Dermis blood vessel endothelial cell (primary cell): ENCODE measurements at regions not wholly inside any gene's neighbourhood (a gene's known extent, or its start where the extent isn't known, plus 50 kb on each side); places are given as distances from the start of the nearest gene placed in this dataset.
"Not testable (repeated sequence)": the region's sequence is repeated elsewhere in the genome, so short reads cannot be mapped to it uniquely, and the experiment has no call there.

Experiments
- DNase-seq: peaks from one replicate; pipeline ENCODE4 v3.0.0; 2010

DNA sequence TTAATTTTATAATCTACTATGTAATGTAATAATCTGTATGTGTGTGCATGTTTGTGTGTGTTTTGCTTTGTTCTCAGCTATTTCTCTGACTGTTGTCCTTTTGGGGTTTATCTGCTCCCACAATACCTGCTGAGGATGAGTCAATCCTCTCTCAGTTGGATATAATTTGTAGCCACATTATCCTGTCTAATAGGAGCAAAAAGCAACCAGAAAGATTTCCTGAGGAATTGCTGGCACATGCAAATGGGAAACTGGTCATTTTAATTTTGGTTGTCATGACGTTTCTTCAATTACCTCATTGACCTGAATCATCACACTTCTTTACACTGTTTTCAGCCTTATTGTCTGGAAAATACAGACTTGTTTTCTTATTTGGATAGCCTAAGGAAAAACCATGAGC is 488.4 kb downstream of the KLF5 start:
- no peak for DNase-seq

- no peak for DNase-seq
These were observed 485.4 kb downstream of the KLF5 start for GRCh38 chr13:73544175-73544574.

- DNase-seq, result no peak
These were observed 483.6 kb downstream of the KLF5 start for GRCh38 chr13:73542446-73542845.

- DNase-seq, result no peak
These were observed 478.1 kb downstream of the KLF5 start for GRCh38 chr13:73536865-73537264.

GRCh38 chr13:73535341-73535740 is 476.5 kb downstream of the KLF5 start:
- DNase-seq, result no peak

GRCh38 chr13:73532987-73533510 is 474.2 kb downstream of the KLF5 start:
- no peak for DNase-seq

DNA sequence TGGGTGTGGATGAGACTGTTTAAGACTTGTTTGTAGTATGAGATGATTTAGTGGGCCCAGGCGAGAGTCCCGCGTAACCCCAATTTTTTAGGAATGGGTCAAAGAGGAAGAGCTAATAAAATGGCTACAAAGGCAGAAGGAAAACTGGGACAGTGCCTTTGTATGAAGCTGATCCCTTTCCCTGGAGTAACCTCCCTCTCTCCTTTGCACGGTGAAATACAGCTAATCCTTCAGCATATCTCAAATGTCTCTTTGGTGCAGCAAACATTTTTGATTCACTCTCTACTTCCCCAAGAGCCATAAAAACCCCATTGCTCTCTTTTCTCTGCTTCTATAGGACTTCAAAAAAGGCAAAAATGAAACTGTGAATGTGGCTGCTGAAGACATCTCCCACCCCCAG is 473.8 kb downstream of the KLF5 start:
- no peak for DNase-seq

DNA sequence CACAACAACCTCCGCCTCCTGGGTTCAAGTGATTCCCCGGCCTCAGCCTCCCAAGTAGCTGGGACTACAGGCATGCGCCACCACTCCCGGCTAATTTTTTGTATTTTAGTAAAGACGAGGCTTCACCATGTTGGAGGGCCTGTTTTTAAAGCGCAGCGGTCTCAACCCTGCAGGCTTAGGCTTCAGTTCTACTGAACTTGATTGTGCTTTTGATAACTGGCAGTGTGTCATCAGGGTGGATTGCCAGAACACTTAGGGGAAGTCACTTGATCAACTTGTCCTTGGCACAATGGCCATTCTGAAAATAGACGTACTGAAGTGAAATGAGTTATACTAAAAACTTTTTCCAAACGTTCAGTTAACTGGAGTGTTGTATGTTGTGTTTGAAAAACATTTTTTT is 472.2 kb downstream of the KLF5 start:
- DNase-seq, result no peak

DNA sequence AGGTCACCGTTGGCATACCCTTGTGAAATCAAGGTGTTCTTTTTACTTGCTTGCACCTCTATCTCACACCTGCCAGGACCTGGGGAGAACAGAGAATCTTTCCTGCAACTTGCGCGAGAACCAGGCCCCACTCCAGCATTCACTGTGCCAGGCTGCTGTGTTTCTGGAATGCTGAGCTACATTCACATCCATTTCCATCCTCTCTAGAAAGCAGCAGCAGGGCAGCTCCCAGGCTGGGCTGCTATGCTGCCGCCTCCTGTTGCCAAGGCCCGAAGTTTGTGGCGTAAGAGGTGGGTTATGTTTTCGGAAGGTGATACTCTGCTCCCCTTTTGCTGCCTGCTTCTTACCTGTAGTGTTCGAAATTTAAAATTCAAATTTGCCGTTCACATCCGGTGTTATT is 464.1 kb downstream of the KLF5 start:
- no peak for DNase-seq

GRCh38 chr13:73521985-73522524 is 463.2 kb downstream of the KLF5 start:
- DNase-seq, result no peak

DNA sequence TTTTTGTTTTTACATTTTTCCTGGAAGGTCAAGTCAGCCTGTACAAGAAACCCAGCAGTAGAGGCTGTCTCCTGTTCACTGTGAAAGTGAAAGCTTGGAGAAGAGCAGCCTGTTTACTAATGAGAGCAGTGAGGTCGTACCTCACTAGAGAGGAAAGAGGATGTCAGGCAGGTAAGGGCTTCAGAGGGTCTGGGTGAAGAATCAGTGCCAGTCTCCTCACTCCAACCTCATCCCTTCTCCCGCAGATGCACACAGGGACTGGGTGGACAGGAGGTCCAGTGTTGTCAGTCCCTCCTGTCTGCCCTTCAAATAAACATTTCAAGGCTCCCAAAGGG is 462.5 kb downstream of the KLF5 start:
- DNase-seq, result no peak

GRCh38 chr13:73520566-73521289 is 461.9 kb downstream of the KLF5 start:
- no peak for DNase-seq

DNA sequence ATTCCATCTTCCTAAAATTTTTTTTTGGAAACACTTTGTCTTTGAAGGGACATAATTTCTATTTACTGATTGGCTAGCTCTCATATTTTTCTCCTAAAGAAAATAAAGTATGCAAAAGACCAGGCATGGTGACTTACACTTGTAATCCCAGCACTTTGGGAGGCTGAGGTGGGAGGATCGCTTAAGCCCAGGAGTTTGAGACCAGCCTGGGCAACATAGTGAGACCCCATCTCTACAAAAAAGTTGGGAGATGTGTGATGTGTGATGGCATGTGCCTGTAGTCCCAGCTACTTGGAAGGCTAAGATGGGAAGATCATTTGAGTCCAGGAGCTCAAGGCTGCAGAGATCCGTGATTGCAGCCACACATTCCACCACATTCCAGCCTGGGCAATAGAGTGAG is 461.3 kb downstream of the KLF5 start:
- DNase-seq, result not testable (repeated sequence)

DNA sequence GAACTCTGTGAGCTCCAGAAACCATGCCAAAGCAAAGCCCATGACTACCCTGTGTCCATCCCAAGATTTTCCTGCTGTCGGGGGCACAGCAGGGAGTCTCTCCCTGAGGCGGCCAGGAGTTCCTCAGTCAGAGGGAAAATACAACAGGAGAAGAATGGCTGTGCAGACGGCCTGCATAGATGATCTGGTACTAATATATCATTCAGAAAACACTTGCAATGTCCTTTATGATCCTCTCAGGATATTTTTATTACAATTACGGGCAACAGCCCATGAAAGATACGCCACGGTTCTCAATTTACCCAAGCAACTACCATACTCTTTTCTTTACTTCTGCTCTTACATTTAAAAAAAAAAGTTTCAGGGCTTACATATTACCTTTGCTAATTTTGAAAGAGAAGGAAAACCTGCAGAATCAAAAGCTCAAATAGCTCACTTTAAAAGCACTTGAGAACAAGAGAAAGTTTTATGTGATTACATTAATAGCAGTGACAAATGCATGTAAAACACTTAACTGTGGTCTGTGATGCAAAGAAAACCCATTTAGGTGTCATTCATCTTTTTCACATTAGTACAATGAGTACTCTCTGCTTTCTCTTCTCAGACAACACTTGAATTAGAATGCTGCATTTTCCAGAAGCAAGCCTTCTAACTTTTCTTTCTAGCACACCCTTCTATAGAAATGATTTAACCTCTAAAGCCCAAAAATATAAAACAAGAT is 460.8 kb downstream of the KLF5 start:
- no peak for DNase-seq

- DNase-seq, result no peak
These were observed 459.0 kb downstream of the KLF5 start for GRCh38 chr13:73517766-73518165.

- no peak for DNase-seq
These were observed 457.9 kb downstream of the KLF5 start for GRCh38 chr13:73516731-73517130.

DNA sequence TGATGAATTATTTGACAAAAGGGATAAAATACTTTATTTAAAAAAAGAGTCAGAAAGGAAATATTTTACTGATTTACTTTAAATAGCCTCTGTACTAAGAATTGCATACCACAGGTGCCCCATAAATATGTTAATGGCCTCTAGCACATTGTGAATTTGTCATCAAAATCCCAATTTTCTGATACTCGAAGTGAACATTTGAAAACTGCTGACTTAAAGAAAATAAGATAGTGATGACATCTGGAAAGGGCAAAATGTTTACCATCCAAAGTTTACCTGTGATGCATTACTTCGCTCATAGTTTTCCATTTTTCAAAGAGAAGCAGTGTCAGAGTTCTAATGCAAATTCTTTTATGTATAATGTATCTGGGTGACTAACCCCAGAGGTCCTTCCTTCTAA is 455.4 kb downstream of the KLF5 start:
- DNase-seq, result no peak

GRCh38 chr13:73513751-73514150 is 454.9 kb downstream of the KLF5 start:
- no peak for DNase-seq

GRCh38 chr13:73508841-73509240 is 450.0 kb downstream of the KLF5 start:
- no peak for DNase-seq

DNA sequence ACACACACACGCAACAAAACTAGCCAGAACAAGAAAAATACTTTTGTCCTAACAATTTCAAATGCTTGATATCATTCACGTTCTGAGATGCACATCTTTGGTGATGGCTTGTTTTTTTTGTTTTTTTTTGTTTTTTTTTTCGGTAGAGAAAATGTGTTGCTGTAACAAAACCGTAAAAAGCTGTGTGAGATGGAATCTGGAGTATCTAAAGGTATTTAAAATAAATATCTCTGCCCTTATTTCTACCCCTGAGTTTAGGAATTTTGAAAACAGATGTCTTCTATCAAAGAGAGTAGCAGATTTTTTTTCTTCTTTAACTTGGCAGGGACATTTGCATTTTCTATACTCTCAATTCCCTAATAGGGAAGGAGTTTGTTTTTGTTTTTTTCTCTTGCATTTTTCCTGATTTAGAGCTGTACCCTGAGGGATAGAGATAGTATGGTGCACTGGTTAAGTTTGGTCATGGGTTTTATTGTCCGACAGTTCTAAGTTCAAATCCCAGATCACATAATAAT is 446.6 kb downstream of the KLF5 start:
- no peak for DNase-seq

DNA sequence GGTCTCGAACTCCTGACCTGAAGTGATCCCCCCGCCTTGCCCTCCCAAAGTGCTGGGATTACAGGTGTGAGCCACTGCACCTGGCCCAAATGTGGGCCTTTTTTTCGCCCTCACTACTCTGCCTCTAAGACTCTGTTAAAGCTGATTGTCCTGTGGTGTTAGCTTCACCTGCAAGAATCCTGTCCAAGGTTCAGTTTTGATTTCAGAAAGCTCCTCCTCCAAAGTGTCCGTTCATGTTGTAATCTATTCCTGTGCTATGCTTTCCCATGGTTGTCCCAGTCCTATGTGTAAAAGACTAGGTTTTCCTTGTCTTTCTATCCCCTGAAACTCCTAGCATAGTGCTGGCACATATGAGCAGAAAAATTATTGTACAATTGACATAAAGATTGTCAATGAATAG is 440.9 kb downstream of the KLF5 start:
- no peak for DNase-seq

DNA sequence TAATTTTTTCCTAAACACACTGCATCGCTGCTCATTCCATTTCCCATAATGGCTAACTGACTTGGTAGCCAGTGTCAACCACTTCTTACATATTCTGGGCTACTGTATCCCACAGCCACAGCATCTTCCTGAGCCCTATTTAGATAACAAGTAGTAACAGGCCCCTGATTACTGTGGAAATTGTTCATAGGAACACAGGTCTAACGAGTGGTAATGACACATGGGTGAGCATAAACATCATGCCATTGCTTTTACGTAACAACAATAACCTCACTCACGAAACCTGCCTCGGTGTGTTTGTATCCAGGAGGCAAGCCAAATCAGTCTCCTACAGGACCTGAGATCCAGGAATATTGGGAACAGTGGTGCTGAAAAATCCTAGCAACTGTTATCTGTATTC is 438.6 kb downstream of the KLF5 start:
- DNase-seq, result no peak

- no peak for DNase-seq
These were observed 437.9 kb downstream of the KLF5 start for GRCh38 chr13:73496711-73497110.

- DNase-seq, result no peak
These were observed 434.0 kb downstream of the KLF5 start for GRCh38 chr13:73492811-73493210.
